ENCODE measurements at regions not wholly inside any gene's neighbourhood (a gene's known extent, or its start where the extent isn't known, plus 50 kb on each side); places are given as distances from the start of the nearest gene placed in this dataset.

DNA sequence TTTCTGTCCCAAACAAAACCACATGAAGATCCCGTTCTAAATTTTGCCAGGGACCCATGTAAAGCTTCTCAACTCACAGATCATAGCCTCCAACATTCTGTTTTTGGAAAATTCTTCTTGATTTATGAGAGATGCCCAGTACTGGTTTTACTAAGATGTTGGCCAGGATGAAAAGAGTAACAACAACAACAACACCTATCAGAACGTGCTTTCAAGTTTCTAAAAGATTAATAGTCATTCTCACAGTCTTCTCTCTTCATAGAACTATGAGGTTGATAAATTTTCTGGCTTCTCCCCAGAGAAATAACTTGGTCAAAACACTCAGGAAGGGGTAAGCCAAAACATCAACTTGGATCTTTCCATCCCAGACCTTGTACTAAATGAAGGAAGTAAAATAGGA lies 567.5 kb upstream of the IGFBP3 start:
- no peaks in the 10 kb centered on the region for H3K36me3 Mint-ChIP-seq
- ChIA-PET POLR2A (no interaction called here), CTCF (interaction anchor here in 1 of 2 donors (1.0 kb wide), 1 partner anchor 13 kb away, joined by 3 read pairs; no protein-coding TSS in a partner anchor)
- no peak for DNase-seq
- no peaks in the 10 kb centered on the region for H3K9me3 ChIP-seq
- no peaks in the 10 kb centered on the region for H3K27me3 ChIP-seq (replicated peaks in 1 of 2; ENCODE audit: control insufficient read depth in 2 of 2, extremely low read depth in 1 of 2, insufficient read depth in 2 of 2, low read length in 1 of 2)
- H3K4me1 Mint-ChIP-seq: no peaks in the 10 kb centered on the region
- H3K27ac Mint-ChIP-seq: no peak overlapping the region
- H3K4me1 ChIP-seq (ENCODE audit: control insufficient read depth in 1 of 2, extremely low read depth in 1 of 2, insufficient read depth in 2 of 2, low read length in 2 of 2): no peaks in the 10 kb centered on the region
- no peak for ATAC-seq (replicated peaks in 1 of 4)
- no CpG with 5 or more reads among the region's 2 CpGs for WGBS (ENCODE audit: insufficient coverage)
- H3K27me3 Mint-ChIP-seq: no peaks in the 10 kb centered on the region
- no peak overlapping the region for H3K4me3 ChIP-seq (ENCODE audit: control insufficient read depth in 1 of 2, extremely low read depth in 1 of 2, low read length in 1 of 2)
- H3K36me3 ChIP-seq (ENCODE audit: control insufficient read depth in 2 of 2, extremely low read depth in 1 of 2, insufficient read depth in 1 of 2, low read length in 1 of 2): no peaks in the 10 kb centered on the region
- H3K4me3 Mint-ChIP-seq: no peak overlapping the region
- no peak overlapping the region for H3K27ac ChIP-seq (ENCODE audit: low read length)
- peaks cover 9 to 14% (median 12%) of the 10 kb centered on the region in 3 donors for H3K9me3 Mint-ChIP-seq

DNA sequence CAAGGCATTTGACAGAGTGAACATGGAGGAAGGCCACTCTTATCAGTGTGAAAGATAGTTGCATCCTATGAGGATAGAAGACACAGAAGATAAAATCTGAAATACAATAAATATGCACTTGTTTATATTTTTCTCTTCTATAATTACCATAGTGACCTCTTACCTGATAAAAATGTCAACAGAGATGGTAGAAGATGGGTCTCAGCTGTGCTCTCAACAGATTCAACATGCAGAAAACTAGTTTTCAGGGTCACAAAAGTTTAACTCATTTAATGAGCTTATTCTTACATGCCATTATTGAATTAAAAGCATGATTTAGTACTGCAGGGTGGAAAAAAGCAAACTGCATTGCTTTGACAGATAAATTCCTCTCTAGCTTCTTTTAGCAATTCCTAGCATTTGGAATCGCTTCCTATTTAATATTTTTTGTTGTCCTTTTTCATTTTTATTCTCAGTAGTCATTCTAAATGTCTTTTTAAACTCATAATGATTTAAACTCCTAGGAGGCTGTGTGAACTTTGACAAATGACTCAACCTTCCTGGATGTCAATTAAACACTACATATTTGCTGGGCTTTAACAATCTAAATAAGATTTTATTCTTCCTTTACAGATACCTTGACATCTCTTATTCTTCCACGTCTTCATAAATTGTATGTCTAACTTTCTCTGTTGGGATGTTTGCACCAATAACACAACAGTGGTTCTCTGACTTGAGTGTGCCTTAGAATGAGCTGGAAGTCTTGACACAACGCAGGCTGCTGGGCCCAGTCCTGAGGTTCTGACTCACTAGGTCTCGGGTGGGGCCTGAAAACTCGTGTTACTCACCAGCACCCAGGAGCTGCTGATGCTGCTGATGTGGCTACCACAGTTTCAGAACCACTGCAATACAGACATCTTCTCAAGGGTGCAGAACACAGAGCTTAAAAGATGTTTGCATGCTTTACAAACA lies 565.5 kb upstream of the IGFBP3 start:
- no peaks in the 10 kb centered on the region for H3K27me3 ChIP-seq (replicated peaks in 1 of 2; ENCODE audit: control insufficient read depth in 2 of 2, extremely low read depth in 1 of 2, insufficient read depth in 2 of 2, low read length in 1 of 2)
- H3K4me3 Mint-ChIP-seq: no peak overlapping the region
- no peaks in the 10 kb centered on the region for H3K36me3 Mint-ChIP-seq
- H3K27ac Mint-ChIP-seq: no peak overlapping the region
- no peaks in the 10 kb centered on the region for H3K4me1 ChIP-seq (ENCODE audit: control insufficient read depth in 1 of 2, extremely low read depth in 1 of 2, insufficient read depth in 2 of 2, low read length in 2 of 2)
- 53% methylated on average over 3 of the region's 5 CpGs for WGBS (ENCODE audit: insufficient coverage)
- H3K27me3 Mint-ChIP-seq: no peaks in the 10 kb centered on the region
- no peaks in the 10 kb centered on the region for H3K9me3 ChIP-seq
- H3K4me1 Mint-ChIP-seq: no peaks in the 10 kb centered on the region
- no peak overlapping the region for H3K4me3 ChIP-seq (ENCODE audit: control insufficient read depth in 1 of 2, extremely low read depth in 1 of 2, low read length in 1 of 2)
- ATAC-seq (replicated peaks in 1 of 4) (no peak), DNase-seq (no peak)
- H3K9me3 Mint-ChIP-seq: peaks cover 7 to 9% (median 8%) of the 10 kb centered on the region in 3 donors
- H3K27ac ChIP-seq (ENCODE audit: low read length): no peak overlapping the region
- H3K36me3 ChIP-seq (ENCODE audit: control insufficient read depth in 2 of 2, extremely low read depth in 1 of 2, insufficient read depth in 1 of 2, low read length in 1 of 2): no peaks in the 10 kb centered on the region
- ChIA-PET POLR2A (no interaction called here), CTCF (no interaction called here)

DNA sequence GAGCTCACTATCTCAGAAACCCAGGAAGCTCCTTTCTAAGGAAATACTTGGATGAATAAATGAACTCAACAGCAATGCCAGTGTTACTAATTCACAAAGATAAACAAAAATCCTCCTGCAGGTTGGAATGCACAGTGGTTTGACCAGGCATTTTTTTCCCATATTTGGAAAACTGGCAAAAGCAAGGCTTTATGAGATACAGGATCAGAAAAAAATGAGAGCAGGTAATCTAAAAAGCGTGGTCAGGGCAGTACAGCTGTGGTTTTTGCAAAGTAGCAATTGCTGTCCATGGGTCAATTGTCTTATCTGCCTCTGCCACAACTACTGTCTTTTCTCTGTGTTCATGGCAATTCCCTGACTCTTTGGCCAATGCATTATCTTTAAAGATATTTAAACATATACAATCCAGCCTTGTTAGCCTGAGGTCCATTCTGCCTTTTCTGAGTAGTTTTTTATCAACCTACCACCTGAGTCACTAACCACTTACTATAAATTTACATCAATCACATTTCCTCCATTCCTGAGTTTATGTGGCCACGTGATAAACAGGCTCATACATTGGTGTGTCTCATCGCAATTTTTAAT lies 564.5 kb upstream of the IGFBP3 start:
- no peak for DNase-seq
- CTCF ChIA-PET: no interaction called here
- Mint-ChIP-seq H3K4me3 (no peak overlapping the region), H3K9me3 (peaks cover 3 to 6% (median 4%) of the 10 kb centered on the region in 3 donors), H3K27ac (no peak overlapping the region), H3K4me1 (no peaks in the 10 kb centered on the region), H3K36me3 (no peaks in the 10 kb centered on the region), H3K27me3 (no peaks in the 10 kb centered on the region)
- POLR2A ChIA-PET: interaction anchor here in 1 of 2 donors (0.5 kb wide), 1 partner anchor 105 kb away, joined by 4 read pairs; no protein-coding TSS in a partner anchor
- Histone ChIP-seq H3K4me1 (ENCODE audit: control insufficient read depth in 1 of 2, extremely low read depth in 1 of 2, insufficient read depth in 2 of 2, low read length in 2 of 2) (no peaks in the 10 kb centered on the region), H3K27me3 (replicated peaks in 1 of 2; ENCODE audit: control insufficient read depth in 2 of 2, extremely low read depth in 1 of 2, insufficient read depth in 2 of 2, low read length in 1 of 2) (no peaks in the 10 kb centered on the region), H3K4me3 (ENCODE audit: control insufficient read depth in 1 of 2, extremely low read depth in 1 of 2, low read length in 1 of 2) (no peak overlapping the region), H3K9me3 (no peaks in the 10 kb centered on the region), H3K36me3 (ENCODE audit: control insufficient read depth in 2 of 2, extremely low read depth in 1 of 2, insufficient read depth in 1 of 2, low read length in 1 of 2) (no peaks in the 10 kb centered on the region), H3K27ac (ENCODE audit: low read length) (no peak overlapping the region)
- ATAC-seq (replicated peaks in 1 of 4): no peak
- WGBS (ENCODE audit: insufficient coverage): 40% methylated on average over 1 of the region's 3 CpGs

- WGBS (ENCODE audit: insufficient coverage): 100% methylated on average over 1 of the region's 3 CpGs
- no peak overlapping the region for H3K4me3 Mint-ChIP-seq
- H3K4me1 ChIP-seq (ENCODE audit: control insufficient read depth in 1 of 2, extremely low read depth in 1 of 2, insufficient read depth in 2 of 2, low read length in 2 of 2): no peaks in the 10 kb centered on the region
- DNase-seq (no peak), ATAC-seq (replicated peaks in 1 of 4) (no peak)
- H3K27me3 Mint-ChIP-seq: no peaks in the 10 kb centered on the region
- H3K27ac ChIP-seq (ENCODE audit: low read length): no peak overlapping the region
- no peaks in the 10 kb centered on the region for H3K36me3 ChIP-seq (ENCODE audit: control insufficient read depth in 2 of 2, extremely low read depth in 1 of 2, insufficient read depth in 1 of 2, low read length in 1 of 2)
- H3K27me3 ChIP-seq (replicated peaks in 1 of 2; ENCODE audit: control insufficient read depth in 2 of 2, extremely low read depth in 1 of 2, insufficient read depth in 2 of 2, low read length in 1 of 2): no peaks in the 10 kb centered on the region
- POLR2A ChIA-PET: interaction anchor here in 1 of 2 donors (0.5 kb wide), 1 partner anchor 104 kb away, joined by 4 read pairs; no protein-coding TSS in a partner anchor
- H3K4me3 ChIP-seq (ENCODE audit: control insufficient read depth in 1 of 2, extremely low read depth in 1 of 2, low read length in 1 of 2): no peak overlapping the region
- H3K27ac Mint-ChIP-seq: no peak overlapping the region
- no peaks in the 10 kb centered on the region for H3K4me1 Mint-ChIP-seq
- H3K9me3 Mint-ChIP-seq: peaks cover 3 to 6% (median 4%) of the 10 kb centered on the region in 3 donors
- H3K9me3 ChIP-seq: no peaks in the 10 kb centered on the region
- H3K36me3 Mint-ChIP-seq: no peaks in the 10 kb centered on the region
- CTCF ChIA-PET: no interaction called here
These were observed 563.8 kb upstream of the IGFBP3 start for GRCh38 chr7:46484906-46485305.

GRCh38 chr7:46480619-46481018 lies 559.5 kb upstream of the IGFBP3 start:
- ATAC-seq (replicated peaks in 1 of 4): no peak

DNA sequence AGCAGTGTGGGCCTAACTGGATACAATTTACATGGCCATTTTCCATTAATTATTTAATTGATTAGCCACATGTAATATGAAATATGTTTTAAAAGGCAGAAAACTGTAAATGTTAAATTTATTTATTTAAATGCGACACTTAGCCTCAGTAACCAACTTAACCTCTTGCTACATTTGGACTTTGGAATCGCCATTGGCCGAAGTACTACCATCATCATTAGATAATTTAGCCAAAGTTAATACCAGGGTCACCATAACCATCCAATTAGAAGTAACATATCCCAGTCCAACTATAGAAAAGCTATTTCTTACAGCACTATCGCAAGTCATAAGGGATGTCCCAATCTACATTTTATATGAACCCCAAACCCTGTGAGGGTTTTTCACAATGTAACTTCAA lies 558.6 kb upstream of the IGFBP3 start:
- H3K36me3 Mint-ChIP-seq: no peaks in the 10 kb centered on the region
- no peak for ATAC-seq (replicated peaks in 1 of 4)

More at GRCh38 chr7:46480619-46481018, 559.5 kb upstream of the IGFBP3 start:
- H3K36me3 ChIP-seq (ENCODE audit: control insufficient read depth in 2 of 2, extremely low read depth in 1 of 2, insufficient read depth in 1 of 2, low read length in 1 of 2): no peaks in the 10 kb centered on the region
- H3K36me3 Mint-ChIP-seq: no peaks in the 10 kb centered on the region
- WGBS (ENCODE audit: insufficient coverage): 40% methylated on average over 1 of the region's 2 CpGs
- no peak overlapping the region for H3K4me3 Mint-ChIP-seq
- ChIA-PET POLR2A (no interaction called here), CTCF (no interaction called here)
- H3K27ac Mint-ChIP-seq: no peak overlapping the region
- no peaks in the 10 kb centered on the region for H3K4me1 ChIP-seq (ENCODE audit: control insufficient read depth in 1 of 2, extremely low read depth in 1 of 2, insufficient read depth in 2 of 2, low read length in 2 of 2)
- no peak for DNase-seq
- H3K27ac ChIP-seq (ENCODE audit: low read length): no peak overlapping the region
- H3K9me3 ChIP-seq: peaks cover 2% of the 10 kb centered on the region
- H3K4me3 ChIP-seq (ENCODE audit: control insufficient read depth in 1 of 2, extremely low read depth in 1 of 2, low read length in 1 of 2): no peak overlapping the region
- H3K27me3 ChIP-seq (replicated peaks in 1 of 2; ENCODE audit: control insufficient read depth in 2 of 2, extremely low read depth in 1 of 2, insufficient read depth in 2 of 2, low read length in 1 of 2): no peaks in the 10 kb centered on the region
- peaks cover 6 to 12% (median 7%) of the 10 kb centered on the region in 3 donors for H3K9me3 Mint-ChIP-seq
- no peaks in the 10 kb centered on the region for H3K27me3 Mint-ChIP-seq
- no peaks in the 10 kb centered on the region for H3K4me1 Mint-ChIP-seq

More for the DNA sequence above, 558.6 kb upstream of the IGFBP3 start:
- no peaks in the 10 kb centered on the region for H3K36me3 ChIP-seq (ENCODE audit: control insufficient read depth in 2 of 2, extremely low read depth in 1 of 2, insufficient read depth in 1 of 2, low read length in 1 of 2)
- Mint-ChIP-seq H3K4me3 (no peak overlapping the region), H3K4me1 (no peaks in the 10 kb centered on the region), H3K27me3 (no peaks in the 10 kb centered on the region), H3K9me3 (peaks cover 12 to 20% (median 15%) of the 10 kb centered on the region in 3 donors), H3K27ac (no peak overlapping the region)
- ChIA-PET CTCF (no interaction called here), POLR2A (no interaction called here)
- H3K27me3 ChIP-seq (replicated peaks in 1 of 2; ENCODE audit: control insufficient read depth in 2 of 2, extremely low read depth in 1 of 2, insufficient read depth in 2 of 2, low read length in 1 of 2): no peaks in the 10 kb centered on the region
- 100% methylated on average over 2 of the region's 4 CpGs for WGBS (ENCODE audit: insufficient coverage)
- H3K27ac ChIP-seq (ENCODE audit: low read length): no peak overlapping the region
- no peak overlapping the region for H3K4me3 ChIP-seq (ENCODE audit: control insufficient read depth in 1 of 2, extremely low read depth in 1 of 2, low read length in 1 of 2)
- no peaks in the 10 kb centered on the region for H3K4me1 ChIP-seq (ENCODE audit: control insufficient read depth in 1 of 2, extremely low read depth in 1 of 2, insufficient read depth in 2 of 2, low read length in 2 of 2)
- DNase-seq: no peak
- peaks cover 2% of the 10 kb centered on the region for H3K9me3 ChIP-seq

All from T-cell (primary cell).